ENCODE measurements at regions not wholly inside any gene's neighbourhood (a gene's known extent, or its start where the extent isn't known, plus 50 kb on each side); places are given as distances from the start of the nearest gene placed in this dataset.
"Not testable (repeated sequence)": the region's sequence is repeated elsewhere in the genome, so short reads cannot be mapped to it uniquely, and the experiment has no call there.

DNA sequence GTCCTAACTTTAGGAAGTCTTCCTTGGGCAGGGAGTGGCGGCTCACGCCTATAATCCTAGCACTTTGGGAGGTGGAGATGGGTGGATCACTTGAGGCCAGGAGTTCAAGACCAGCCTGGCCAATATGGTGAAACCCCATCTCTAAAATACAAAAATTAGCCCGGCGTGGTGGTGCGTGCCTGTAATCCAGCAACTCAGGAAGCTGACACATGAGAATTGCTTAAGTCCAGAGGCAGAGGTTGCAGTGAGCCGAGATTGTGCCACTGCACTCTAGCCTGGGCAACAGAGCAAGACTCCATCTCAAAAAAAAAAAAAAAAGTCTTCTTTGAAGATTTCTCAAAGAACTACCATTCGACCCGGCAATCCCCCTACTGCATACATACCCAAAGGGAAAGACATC is 50.0 kb upstream of the GPCPD1 start:
- not testable (repeated sequence) for H3K4me3 ChIP-seq (ENCODE audit: low read length); H3K27me3 ChIP-seq (ENCODE audit: control insufficient read depth, insufficient read depth, low read length); H3K36me3 ChIP-seq (ENCODE audit: control insufficient read depth, insufficient read depth, low read length); H3K9me3 ChIP-seq (replicated peaks; ENCODE audit: control insufficient read depth, low read depth, low read length); H3K27ac ChIP-seq (ENCODE audit: low read length); DNase-seq
- WGBS (ENCODE audit: insufficient coverage) = 93% methylated on average over 4 of the region's 8 CpGs
- peaks cover 32% of the 10 kb centered on the region for H3K4me1 ChIP-seq (ENCODE audit: control insufficient read depth, insufficient read depth, low read length)

Data from muscle of leg (tissue), 3 donors.